ENCODE measurements at regions not wholly inside any gene's neighbourhood (a gene's known extent, or its start where the extent isn't known, plus 50 kb on each side); places are given as distances from the start of the nearest gene placed in this dataset.
"Not testable (repeated sequence)": the region's sequence is repeated elsewhere in the genome, so short reads cannot be mapped to it uniquely, and the experiment has no call there.

DNA sequence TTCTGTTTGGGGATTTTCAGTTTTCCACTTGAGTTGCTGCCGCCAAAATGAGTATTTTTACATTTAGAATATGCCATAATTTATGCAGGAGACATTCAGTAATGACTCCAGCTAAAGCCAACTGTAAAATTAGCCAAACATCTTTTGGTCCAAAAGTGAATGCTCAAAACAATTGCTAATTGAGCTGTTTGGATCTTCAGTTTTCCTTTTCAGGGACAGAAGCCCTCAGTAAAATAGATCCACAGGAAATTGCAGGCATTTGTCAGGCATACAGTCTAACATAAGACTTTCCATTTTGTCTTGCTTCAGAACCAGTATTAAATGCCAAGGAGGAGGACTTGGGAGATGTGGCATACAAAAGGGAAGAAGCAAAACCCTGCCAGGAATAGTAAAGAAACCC, 524.8 kb upstream of the API5 start:
- Histone ChIP-seq H3K79me2 (ENCODE audit: control insufficient read depth, insufficient read depth, low read length) (no peaks in the 10 kb centered on the region), H3K9ac (replicated peaks; ENCODE audit: extremely low read depth, insufficient read depth, low read length) (no peak overlapping the region), H3K9me3 (replicated peaks; ENCODE audit: control insufficient read depth, insufficient read depth, low read length) (no peaks in the 10 kb centered on the region), H3K27ac (ENCODE audit: insufficient read depth, low read depth, low read length) (no peak overlapping the region), H3K4me3 (replicated peaks in 1 of 3; ENCODE audit: insufficient read depth in 1 of 3, low read depth in 1 of 3, low read length in 3 of 3) (no peak overlapping the region), H2AFZ (ENCODE audit: low read depth, low read length) (no peak overlapping the region), H3K27me3 (ENCODE audit: control insufficient read depth in 2 of 2, insufficient read depth in 2 of 2, low read length in 2 of 2) (no peaks in the 10 kb centered on the region), H3K4me2 (ENCODE audit: insufficient read depth, low read length) (no peak overlapping the region), H3K9me1 (replicated peaks; ENCODE audit: control insufficient read depth, extremely low read depth, insufficient read depth, low read length) (no peaks in the 10 kb centered on the region), H3K4me1 (ENCODE audit: control insufficient read depth, extremely low read depth, insufficient read depth, low read length) (no peaks in the 10 kb centered on the region), H4K20me1 (replicated peaks; ENCODE audit: control insufficient read depth, extremely low read depth, insufficient read depth, low read length) (no peaks in the 10 kb centered on the region), H3K36me3 (ENCODE audit: control insufficient read depth in 2 of 2, extremely low read depth in 1 of 2, insufficient read depth in 2 of 2, low read length in 2 of 2) (no peaks in the 10 kb centered on the region)
- TF ChIP-seq FOS (IDR thresholded peaks at IDR 0.05; ENCODE audit: borderline replicate concordance, insufficient read depth, low read length) (no peak), MYC (IDR thresholded peaks at IDR 0.05; ENCODE audit: low read depth, low read length) (no peak)
- intact Hi-C loops (cut with micrococcal nuclease): no loop called here
- CTCF ChIA-PET: no interaction called here
- POLR2A ChIA-PET: no interaction called here
- FAIRE-seq (no peak), DNase-seq (ENCODE audit: low read depth, low spot score) (no peak)
- dilution Hi-C loops (cut with MboI; ENCODE audit: extremely low pct_ligation_motif_present, low sequenced_read_pairs): no loop called here
- no TSS peak for BruUV-seq (replicated peaks)

GRCh38 chr11:42795483-42795882, 516.3 kb upstream of the API5 start:
- H3K4me1 ChIP-seq (ENCODE audit: control insufficient read depth, extremely low read depth, insufficient read depth, low read length); H3K9me1 ChIP-seq (replicated peaks; ENCODE audit: control insufficient read depth, extremely low read depth, insufficient read depth, low read length); FAIRE-seq; H3K27ac ChIP-seq (ENCODE audit: insufficient read depth, low read depth, low read length); DNase-seq (ENCODE audit: low read depth, low spot score); intact Hi-C loops (cut with micrococcal nuclease); H2AFZ ChIP-seq (ENCODE audit: low read depth, low read length); H3K27me3 ChIP-seq (ENCODE audit: control insufficient read depth in 2 of 2, insufficient read depth in 2 of 2, low read length in 2 of 2); H3K36me3 ChIP-seq (ENCODE audit: control insufficient read depth in 2 of 2, extremely low read depth in 1 of 2, insufficient read depth in 2 of 2, low read length in 2 of 2); POLR2A ChIA-PET; dilution Hi-C loops (cut with MboI; ENCODE audit: extremely low pct_ligation_motif_present, low sequenced_read_pairs); H3K79me2 ChIP-seq (ENCODE audit: control insufficient read depth, insufficient read depth, low read length); H4K20me1 ChIP-seq (replicated peaks; ENCODE audit: control insufficient read depth, extremely low read depth, insufficient read depth, low read length); H3K4me3 ChIP-seq (replicated peaks in 1 of 3; ENCODE audit: insufficient read depth in 1 of 3, low read depth in 1 of 3, low read length in 3 of 3); CTCF ChIA-PET; H3K9me3 ChIP-seq (replicated peaks; ENCODE audit: control insufficient read depth, insufficient read depth, low read length); BruUV-seq (replicated peaks); H3K9ac ChIP-seq (replicated peaks; ENCODE audit: extremely low read depth, insufficient read depth, low read length); H3K4me2 ChIP-seq (ENCODE audit: insufficient read depth, low read length): not testable (repeated sequence)

- TF ChIP-seq, protein P1, sequence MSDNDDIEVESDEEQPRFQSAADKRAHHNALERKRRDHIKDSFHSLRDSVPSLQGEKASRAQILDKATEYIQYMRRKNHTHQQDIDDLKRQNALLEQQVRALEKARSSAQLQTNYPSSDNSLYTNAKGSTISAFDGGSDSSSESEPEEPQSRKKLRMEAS (IDR thresholded peaks at IDR 0.05; ENCODE audit: insufficient read depth, insufficient read length): no peak
- no peak for TF ChIP-seq FOS (IDR thresholded peaks at IDR 0.05; ENCODE audit: borderline replicate concordance, insufficient read depth, low read length)
- no peak for TF ChIP-seq JUN (IDR thresholded peaks at IDR 0.05; ENCODE audit: borderline replicate concordance, insufficient read depth, insufficient read length, low read depth)
- TF ChIP-seq MYC (IDR thresholded peaks at IDR 0.05; ENCODE audit: low read depth, low read length): no peak
- no peak for TF ChIP-seq GATA2 (IDR thresholded peaks at IDR 0.05; ENCODE audit: insufficient read depth, insufficient read length, low read depth, low read length)
- H3K4me3 ChIP-seq (replicated peaks in 1 of 3; ENCODE audit: insufficient read depth in 1 of 3, low read depth in 1 of 3, low read length in 3 of 3): no peak overlapping the region
- no peaks in the 10 kb centered on the region for H3K9me3 ChIP-seq (replicated peaks; ENCODE audit: control insufficient read depth, insufficient read depth, low read length)
- DNase-seq (ENCODE audit: low read depth, low spot score) (no peak), FAIRE-seq (no peak)
- H3K9ac ChIP-seq (replicated peaks; ENCODE audit: extremely low read depth, insufficient read depth, low read length): no peak overlapping the region
- H3K4me1 ChIP-seq (ENCODE audit: control insufficient read depth, extremely low read depth, insufficient read depth, low read length): no peaks in the 10 kb centered on the region
- H4K20me1 ChIP-seq (replicated peaks; ENCODE audit: control insufficient read depth, extremely low read depth, insufficient read depth, low read length): no peaks in the 10 kb centered on the region
- POLR2A ChIA-PET: no interaction called here
- H3K27me3 ChIP-seq (ENCODE audit: control insufficient read depth in 2 of 2, insufficient read depth in 2 of 2, low read length in 2 of 2): no peaks in the 10 kb centered on the region
- intact Hi-C loops (cut with micrococcal nuclease) (no loop called here), dilution Hi-C loops (cut with MboI; ENCODE audit: extremely low pct_ligation_motif_present, low sequenced_read_pairs) (no loop called here)
- H3K27ac ChIP-seq (ENCODE audit: insufficient read depth, low read depth, low read length): no peak overlapping the region
- no peaks in the 10 kb centered on the region for H3K36me3 ChIP-seq (ENCODE audit: control insufficient read depth in 2 of 2, extremely low read depth in 1 of 2, insufficient read depth in 2 of 2, low read length in 2 of 2)
- no peaks in the 10 kb centered on the region for H3K9me1 ChIP-seq (replicated peaks; ENCODE audit: control insufficient read depth, extremely low read depth, insufficient read depth, low read length)
- BruUV-seq (replicated peaks): no TSS peak
- no peak overlapping the region for H2AFZ ChIP-seq (ENCODE audit: low read depth, low read length)
- CTCF ChIA-PET: no interaction called here
- H3K4me2 ChIP-seq (ENCODE audit: insufficient read depth, low read length): no peak overlapping the region
- H3K79me2 ChIP-seq (ENCODE audit: control insufficient read depth, insufficient read depth, low read length): no peaks in the 10 kb centered on the region
Measured at GRCh38 chr11:42800041-42800440, 511.8 kb upstream of the API5 start.

All from endothelial cell of umbilical vein (primary cell).